Heart left ventricle (tissue), 13 donors: ENCODE measurements at regions not wholly inside any gene's neighbourhood (a gene's known extent, or its start where the extent isn't known, plus 50 kb on each side); places are given as distances from the start of the nearest gene placed in this dataset.

ENCODE experiments used
- CTCF ChIP-seq, 12 donors: fragments of 200-600 bp; sonication (generic) in 4 of 12; IDR thresholded peaks; one replicate each; pipeline versions ENCODE4 v1.5.0 to v1.8.0; 2018 to 2022; ENCODE audit warnings: antibody characterized with exemption in 12 of 12, mild to moderate bottlenecking in 5 of 12
- POLR2A ChIP-seq, 2 donors: fragments of 450-650 bp; IDR thresholded peaks; one replicate each; pipeline ENCODE4 v1.6.1; 2017; ENCODE audit warnings: antibody characterized with exemption in 2 of 2, mild to moderate bottlenecking in 2 of 2, moderate library complexity in 2 of 2
- donor health status: ischemic (EF 13 %, LVEDD 7.1; RV severe dilation, severe dysfunction).
- donor health status: DM: no; HTN: yes; CAD: no.
- donor health status: DM: no; HTN: no; CAD: no.
- donor health status: ischemic (EF 25% LVEDD 6.9; RV normal size, moderate dysfunction).
- donor health status: ischemic (EF 25% LVEDD 5.7; RV mildly dilated, moderate dysfunction).
- donor health status: ischemic (EF 35%, LVEDD 5.7; RV mildly dilated, moderate dysfunction).
- donor health status: nonischemic (EF 11% LVEDD 7.7; RV severe dilation, severe dysfunction).
- donor health status: DM: yes; HTN: yes; CAD: no.
- donor health status: PGD.
- donor health status: ischemic (EF 29% LVEDD 5.4; RV normal size, mild dysfunction).
- donor health status: nonischemic (EF 23%, LVEDD 6.1; RV moderate dilation, normal function).

DNA sequence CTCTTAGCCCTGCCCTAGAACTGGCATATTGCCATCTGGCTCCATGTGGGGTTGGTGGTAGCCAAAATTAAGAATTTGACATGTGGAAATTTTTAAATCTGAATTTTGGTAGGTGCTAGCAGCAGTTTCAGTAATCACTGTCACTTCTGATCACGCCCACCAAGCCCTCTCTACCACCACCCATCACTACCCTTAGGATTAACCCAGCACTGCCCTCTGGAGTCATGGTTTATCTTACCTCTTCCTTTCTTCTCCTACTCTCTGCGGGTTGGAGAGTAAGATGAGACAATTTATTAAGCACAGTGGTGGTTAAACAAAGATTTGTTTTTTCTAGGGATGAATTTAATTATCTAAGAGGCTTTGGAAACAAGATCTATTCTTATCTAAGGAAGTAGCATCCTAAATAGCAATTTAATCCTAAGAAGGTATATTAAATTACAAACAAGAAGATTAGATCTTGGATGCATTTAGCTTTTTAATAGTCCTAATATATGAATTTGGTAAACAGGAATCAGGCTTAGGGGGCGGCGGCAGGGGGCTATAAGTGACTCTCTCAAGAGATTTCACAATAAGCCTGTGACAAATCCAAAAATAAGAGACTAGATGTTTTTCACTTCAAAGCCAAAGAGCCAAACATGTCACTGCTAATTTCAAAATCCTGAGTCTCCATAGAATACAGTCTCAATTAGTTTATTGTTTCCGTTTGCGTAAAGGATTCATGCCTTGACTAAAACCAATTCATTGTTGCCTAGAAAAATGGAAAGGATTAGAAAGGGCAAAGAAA is 498.4 kb upstream of the UBE2E2 start:
- TF ChIP-seq POLR2A (IDR thresholded peaks at IDR 0.05) (no peak), CTCF (IDR thresholded peaks at IDR 0.05) (no peak)
